DND-41 (cell line): ENCODE measurements at regions not wholly inside any gene's neighbourhood (a gene's known extent, or its start where the extent isn't known, plus 50 kb on each side); places are given as distances from the start of the nearest gene placed in this dataset.

Source experiments
- ATAC-seq: fragments of 200-7000 bp; cut with Tn5 transposase; 3 replicates; pipeline ENCODE4 v1.9.1; 2021; ENCODE audit warnings: low read depth; ENCODE audit not compliant: insufficient read depth
- DNase-seq: peaks from one replicate; pipeline ENCODE4 v3.0.0-alpha.2; 2020
- H2AFZ ChIP-seq: 2 replicates; pipeline ENCODE4 v1.6.0; 2012; ENCODE audit warnings: low read depth, low read length
- H3K27ac ChIP-seq: 2 replicates; pipeline ENCODE4 v1.5.1; 2012; ENCODE audit warnings: low read length, inconsistent platforms
- H3K27me3 ChIP-seq: fragments of 200-600 bp; sonication (generic); 2 replicates; pipeline ENCODE4 v1.6.0; 2012; ENCODE audit warnings: low read length, mild to moderate bottlenecking, inconsistent platforms; ENCODE audit not compliant: insufficient read depth, poor library complexity
- H3K36me3 ChIP-seq: 2 replicates; pipeline ENCODE4 v1.5.1; 2012; ENCODE audit warnings: low read length, inconsistent platforms; ENCODE audit not compliant: insufficient read depth
- H3K4me1 ChIP-seq: 2 replicates; pipeline ENCODE4 v1.5.1; 2012; ENCODE audit warnings: mild to moderate bottlenecking, low read length; ENCODE audit not compliant: insufficient read depth
- H3K4me2 ChIP-seq: 2 replicates; pipeline ENCODE4 v1.6.0; 2012; ENCODE audit warnings: mild to moderate bottlenecking, moderate library complexity, low read length, inconsistent platforms; ENCODE audit not compliant: insufficient read depth
- H3K4me3 ChIP-seq, 2 experiments: fragments of 200-600 bp in 1 of 2; shearing (Covaris generic) in 1 of 2; 2 replicates each; pipeline ENCODE4 v1.5.1; 2012 to 2016; ENCODE audit warnings: inconsistent platforms in 2 of 2, low read length in 2 of 2, mild to moderate bottlenecking in 2 of 2, low read depth in 1 of 2, moderate library complexity in 1 of 2
- H3K79me2 ChIP-seq: 2 replicates; pipeline ENCODE4 v1.6.0; 2012; ENCODE audit warnings: low read length, inconsistent platforms; ENCODE audit not compliant: insufficient read depth
- H3K9ac ChIP-seq: 2 replicates; pipeline ENCODE4 v1.6.0; 2012; ENCODE audit warnings: low read depth, mild to moderate bottlenecking, inconsistent platforms, low read length, moderate library complexity
- H3K9me3 ChIP-seq: 2 replicates; pipeline ENCODE4 v1.5.1; 2012; ENCODE audit warnings: low read length, moderate library complexity, mild to moderate bottlenecking, inconsistent platforms; ENCODE audit not compliant: insufficient read depth, severe bottlenecking
- H4K20me1 ChIP-seq: 2 replicates; pipeline ENCODE4 v1.6.0; 2012; ENCODE audit warnings: low read length; ENCODE audit not compliant: insufficient read depth
- CTCF ChIP-seq: IDR thresholded peaks from 2 replicates; pipeline ENCODE4 v1.5.1; 2012; ENCODE audit warnings: borderline replicate concordance, low read length, moderate library complexity, mild to moderate bottlenecking; ENCODE audit not compliant: poor library complexity, severe bottlenecking; ENCODE audit errors: extremely low read depth
- EZH2 ChIP-seq: IDR thresholded peaks from 3 replicates; pipeline ENCODE4 v1.6.1; 2012; ENCODE audit warnings: borderline replicate concordance, low read depth, mild to moderate bottlenecking, moderate library complexity, low read length, inconsistent platforms; ENCODE audit not compliant: severe bottlenecking

GRCh38 chr17:33987162-33987561 lies 267.9 kb upstream of the CCL2 start:
- Histone ChIP-seq H3K36me3 (no peaks in the 10 kb centered on the region), H3K9ac (no peak overlapping the region), H3K79me2 (no peaks in the 10 kb centered on the region), H3K9me3 (no peaks in the 10 kb centered on the region), H3K27ac (no peak overlapping the region), H3K4me3 (no peak overlapping the region), H3K4me1 (no peaks in the 10 kb centered on the region), H3K4me2 (no peak overlapping the region), H3K27me3 (peaks cover 4% of the 10 kb centered on the region), H2AFZ (no peak overlapping the region), H4K20me1 (no peaks in the 10 kb centered on the region)
- DNase-seq (no peak), ATAC-seq (no peak)
- TF ChIP-seq CTCF (no peak), EZH2 (no peak)

GRCh38 chr17:33989361-33990148 lies 265.5 kb upstream of the CCL2 start:
- Histone ChIP-seq H3K27ac (no peak overlapping the region), H3K9me3 (no peaks in the 10 kb centered on the region), H3K9ac (no peak overlapping the region), H3K79me2 (no peaks in the 10 kb centered on the region), H3K4me3 (no peak overlapping the region), H3K27me3 (peaks cover 4% of the 10 kb centered on the region), H2AFZ (no peak overlapping the region), H3K4me2 (no peak overlapping the region), H3K4me1 (no peaks in the 10 kb centered on the region), H3K36me3 (no peaks in the 10 kb centered on the region), H4K20me1 (no peaks in the 10 kb centered on the region)
- DNase-seq (no peak), ATAC-seq (no peak)
- TF ChIP-seq EZH2 (no peak), CTCF (no peak)

- Histone ChIP-seq H3K4me2 (no peak overlapping the region), H3K27ac (no peak overlapping the region), H3K4me1 (no peaks in the 10 kb centered on the region), H3K4me3 (no peak overlapping the region), H3K9ac (no peak overlapping the region), H2AFZ (no peak overlapping the region), H3K9me3 (no peaks in the 10 kb centered on the region), H3K79me2 (no peaks in the 10 kb centered on the region), H3K36me3 (no peaks in the 10 kb centered on the region), H3K27me3 (peaks cover 4% of the 10 kb centered on the region), H4K20me1 (no peaks in the 10 kb centered on the region)
- TF ChIP-seq CTCF (no peak), EZH2 (no peak)
- no peak for ATAC-seq
- no peak for DNase-seq
These were observed 264.0 kb upstream of the CCL2 start for GRCh38 chr17:33990943-33991706.
